ENCODE measurements at regions not wholly inside any gene's neighbourhood (a gene's known extent, or its start where the extent isn't known, plus 50 kb on each side); places are given as distances from the start of the nearest gene placed in this dataset.

DNA sequence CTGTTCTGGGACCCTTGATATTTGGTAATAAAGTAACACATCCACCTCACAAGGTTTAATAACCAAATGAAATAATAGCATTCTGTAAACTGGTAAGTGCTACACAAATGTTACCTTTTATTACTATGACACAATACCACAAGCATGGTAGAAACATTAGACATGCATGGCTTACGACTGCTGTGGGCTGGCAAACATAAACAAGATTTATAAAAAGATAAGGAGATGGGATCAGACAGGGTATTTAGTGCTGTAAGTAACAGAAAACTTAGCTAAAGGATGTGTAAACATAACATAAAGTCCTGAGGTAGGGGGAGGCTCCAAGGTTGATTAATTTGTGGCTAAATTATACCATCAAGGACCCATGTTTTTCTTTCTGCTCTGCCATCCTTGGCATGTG lies 212.6 kb downstream of the BARHL2 start:
- H4K20me1 ChIP-seq (ENCODE audit: low read depth, low read length), result no peaks in the 10 kb centered on the region
- no peaks in the 10 kb centered on the region for H3K27me3 ChIP-seq (ENCODE audit: low read length)
- no peak overlapping the region for H3K27ac ChIP-seq (ENCODE audit: low read depth, low read length)
- no peak overlapping the region for H3K4me3 ChIP-seq (ENCODE audit: insufficient read depth, low read length, poor library complexity, severe bottlenecking)
- H3K9ac ChIP-seq (ENCODE audit: low read length), result no peak overlapping the region
- no peaks in the 10 kb centered on the region for H3F3A ChIP-seq (ENCODE audit: insufficient read depth)
- H3K36me3 ChIP-seq (ENCODE audit: low read length), result no peaks in the 10 kb centered on the region
- H3K79me2 ChIP-seq (ENCODE audit: insufficient read depth, low read length), result no peaks in the 10 kb centered on the region
- no peak overlapping the region for H2AFZ ChIP-seq (ENCODE audit: low read depth, low read length, severe bottlenecking)
- no peak for TF ChIP-seq EZH2phosphoT487 (conservative IDR thresholded peaks at IDR 0.05; ENCODE audit: low read length)
- TF ChIP-seq, protein P1, sequence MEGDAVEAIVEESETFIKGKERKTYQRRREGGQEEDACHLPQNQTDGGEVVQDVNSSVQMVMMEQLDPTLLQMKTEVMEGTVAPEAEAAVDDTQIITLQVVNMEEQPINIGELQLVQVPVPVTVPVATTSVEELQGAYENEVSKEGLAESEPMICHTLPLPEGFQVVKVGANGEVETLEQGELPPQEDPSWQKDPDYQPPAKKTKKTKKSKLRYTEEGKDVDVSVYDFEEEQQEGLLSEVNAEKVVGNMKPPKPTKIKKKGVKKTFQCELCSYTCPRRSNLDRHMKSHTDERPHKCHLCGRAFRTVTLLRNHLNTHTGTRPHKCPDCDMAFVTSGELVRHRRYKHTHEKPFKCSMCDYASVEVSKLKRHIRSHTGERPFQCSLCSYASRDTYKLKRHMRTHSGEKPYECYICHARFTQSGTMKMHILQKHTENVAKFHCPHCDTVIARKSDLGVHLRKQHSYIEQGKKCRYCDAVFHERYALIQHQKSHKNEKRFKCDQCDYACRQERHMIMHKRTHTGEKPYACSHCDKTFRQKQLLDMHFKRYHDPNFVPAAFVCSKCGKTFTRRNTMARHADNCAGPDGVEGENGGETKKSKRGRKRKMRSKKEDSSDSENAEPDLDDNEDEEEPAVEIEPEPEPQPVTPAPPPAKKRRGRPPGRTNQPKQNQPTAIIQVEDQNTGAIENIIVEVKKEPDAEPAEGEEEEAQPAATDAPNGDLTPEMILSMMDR (IDR thresholded peaks at IDR 0.05; ENCODE audit: insufficient read depth, low read length, poor library complexity, severe bottlenecking), result no peak
- H3K9me2 ChIP-seq (replicated peaks; ENCODE audit: insufficient read depth, low read length), result no peaks in the 10 kb centered on the region
- H3K4me2 ChIP-seq (ENCODE audit: low read depth, low read length, poor library complexity, severe bottlenecking), result no peak overlapping the region
- no peaks in the 10 kb centered on the region for H3K9me3 ChIP-seq (ENCODE audit: insufficient read depth, low read length)

DNA sequence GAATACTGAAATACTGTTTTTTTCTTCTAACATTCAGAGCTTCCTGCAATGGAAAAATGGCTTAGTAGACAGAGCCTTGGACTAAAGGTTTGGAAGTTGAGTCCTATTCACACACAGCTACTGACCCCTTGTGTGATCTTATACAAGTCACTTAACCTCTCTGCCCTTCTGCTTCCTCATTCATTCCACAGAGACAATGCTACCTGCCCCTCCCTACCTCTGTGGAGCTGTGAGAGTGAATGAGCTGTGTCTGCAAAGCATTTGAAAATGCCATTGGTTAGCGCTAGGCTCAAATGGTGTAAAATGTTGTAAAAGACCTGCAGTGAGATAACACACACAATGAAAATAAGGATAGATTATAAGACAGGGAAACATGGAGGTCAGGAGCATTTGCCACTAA lies 214.4 kb downstream of the BARHL2 start:
- H3K9me3 ChIP-seq (ENCODE audit: insufficient read depth, low read length), result no peaks in the 10 kb centered on the region
- no peaks in the 10 kb centered on the region for H3K79me2 ChIP-seq (ENCODE audit: insufficient read depth, low read length)
- no peak for TF ChIP-seq EZH2phosphoT487 (conservative IDR thresholded peaks at IDR 0.05; ENCODE audit: low read length)
- TF ChIP-seq, protein P1 (IDR thresholded peaks at IDR 0.05; ENCODE audit: insufficient read depth, low read length, poor library complexity, severe bottlenecking), result no peak
- no peaks in the 10 kb centered on the region for H3K9me2 ChIP-seq (replicated peaks; ENCODE audit: insufficient read depth, low read length)
- H4K20me1 ChIP-seq (ENCODE audit: low read depth, low read length), result no peaks in the 10 kb centered on the region
- H3F3A ChIP-seq (ENCODE audit: insufficient read depth), result no peaks in the 10 kb centered on the region
- H3K27me3 ChIP-seq (ENCODE audit: low read length), result no peaks in the 10 kb centered on the region
- H3K27ac ChIP-seq (ENCODE audit: low read depth, low read length), result no peak overlapping the region
- H3K4me2 ChIP-seq (ENCODE audit: low read depth, low read length, poor library complexity, severe bottlenecking), result no peak overlapping the region
- no peak overlapping the region for H3K4me3 ChIP-seq (ENCODE audit: insufficient read depth, low read length, poor library complexity, severe bottlenecking)
- H2AFZ ChIP-seq (ENCODE audit: low read depth, low read length, severe bottlenecking), result no peak overlapping the region
- H3K9ac ChIP-seq (ENCODE audit: low read length), result no peak overlapping the region
- H3K36me3 ChIP-seq (ENCODE audit: low read length), result no peaks in the 10 kb centered on the region

DNA sequence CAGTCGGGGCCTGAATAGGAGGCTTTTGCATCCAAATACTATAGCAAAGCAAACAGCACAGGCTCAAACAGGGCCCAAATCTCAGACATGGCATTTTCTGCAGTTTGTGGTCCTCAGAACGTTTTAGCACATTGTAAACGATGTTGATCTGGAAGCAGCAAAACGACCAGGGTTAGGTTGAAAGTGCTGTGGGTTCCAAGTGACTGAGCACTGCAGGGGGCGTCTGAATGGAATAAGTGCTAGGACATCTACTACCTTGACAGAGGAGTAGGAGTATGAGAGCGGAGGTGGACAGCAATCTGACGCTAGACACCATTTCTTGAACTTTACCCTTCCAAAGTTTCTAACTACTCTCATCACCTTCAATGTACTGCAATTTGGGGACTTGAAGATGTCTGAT lies 214.9 kb downstream of the BARHL2 start:
- Histone ChIP-seq H4K20me1 (ENCODE audit: low read depth, low read length) (no peaks in the 10 kb centered on the region), H3K9me2 (replicated peaks; ENCODE audit: insufficient read depth, low read length) (no peaks in the 10 kb centered on the region), H3K9me3 (ENCODE audit: insufficient read depth, low read length) (no peaks in the 10 kb centered on the region), H3K4me2 (ENCODE audit: low read depth, low read length, poor library complexity, severe bottlenecking) (no peak overlapping the region), H3K36me3 (ENCODE audit: low read length) (no peaks in the 10 kb centered on the region), H3K79me2 (ENCODE audit: insufficient read depth, low read length) (no peaks in the 10 kb centered on the region), H3K9ac (ENCODE audit: low read length) (no peak overlapping the region), H2AFZ (ENCODE audit: low read depth, low read length, severe bottlenecking) (no peak overlapping the region), H3K27ac (ENCODE audit: low read depth, low read length) (no peak overlapping the region), H3F3A (ENCODE audit: insufficient read depth) (no peaks in the 10 kb centered on the region), H3K27me3 (ENCODE audit: low read length) (no peaks in the 10 kb centered on the region), H3K4me3 (ENCODE audit: insufficient read depth, low read length, poor library complexity, severe bottlenecking) (no peak overlapping the region)
- TF ChIP-seq, protein P1 (IDR thresholded peaks at IDR 0.05; ENCODE audit: insufficient read depth, low read length, poor library complexity, severe bottlenecking), result no peak
- no peak for TF ChIP-seq EZH2phosphoT487 (conservative IDR thresholded peaks at IDR 0.05; ENCODE audit: low read length)

All from SU-DHL-6 (cell line).